GM19239 (cell line): ENCODE measurements at regions not wholly inside any gene's neighbourhood (a gene's known extent, or its start where the extent isn't known, plus 50 kb on each side); places are given as distances from the start of the nearest gene placed in this dataset.
A peak's percentile ranks its signal among the peaks of the same experiment; 100 is the strongest.
"Not testable (repeated sequence)": the region's sequence is repeated elsewhere in the genome, so short reads cannot be mapped to it uniquely, and the experiment has no call there.

Experiments
- DNase-seq: peaks from one replicate; pipeline ENCODE4 v3.0.0; 2011; ENCODE audit warnings: low spot score; ENCODE audit not compliant: insufficient read length
- FAIRE-seq: peaks from 2 replicates; lab custom pipeline; 2011; peaks lifted over from hg19 to GRCh38; lab: Jason Lieb, UNC

DNA sequence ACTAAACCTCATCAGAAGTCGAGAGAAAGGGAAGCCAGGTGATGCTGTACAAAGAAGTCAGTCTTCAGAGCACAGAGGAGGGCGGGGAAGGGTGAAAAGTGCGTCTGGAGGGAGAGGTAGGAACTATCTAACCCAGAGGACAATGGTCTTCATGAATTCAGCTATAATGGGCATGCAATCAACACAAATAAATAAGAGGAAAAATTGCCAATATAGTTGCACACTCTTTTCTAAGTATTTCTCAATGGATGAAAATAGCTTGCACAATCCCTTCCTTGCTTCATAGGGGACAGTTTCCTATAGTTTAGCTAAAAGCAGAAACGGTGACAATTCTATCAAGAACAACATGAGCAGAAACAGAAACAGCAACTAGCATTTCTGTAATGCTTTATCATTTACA, 931.2 kb downstream of the AACS start:
- FAIRE-seq, result no peak
- no peak for DNase-seq

- DNase-seq (no peak), FAIRE-seq (no peak)
These were observed 934.4 kb downstream of the AACS start for GRCh38 chr12:125999628-126000027.

GRCh38 chr12:126019385-126019784, 954.1 kb downstream of the AACS start:
- no peak for FAIRE-seq
- DNase-seq, result no peak

- FAIRE-seq (no peak), DNase-seq (no peak)
These were observed 956.4 kb downstream of the AACS start for GRCh38 chr12:126021675-126022074.

DNA sequence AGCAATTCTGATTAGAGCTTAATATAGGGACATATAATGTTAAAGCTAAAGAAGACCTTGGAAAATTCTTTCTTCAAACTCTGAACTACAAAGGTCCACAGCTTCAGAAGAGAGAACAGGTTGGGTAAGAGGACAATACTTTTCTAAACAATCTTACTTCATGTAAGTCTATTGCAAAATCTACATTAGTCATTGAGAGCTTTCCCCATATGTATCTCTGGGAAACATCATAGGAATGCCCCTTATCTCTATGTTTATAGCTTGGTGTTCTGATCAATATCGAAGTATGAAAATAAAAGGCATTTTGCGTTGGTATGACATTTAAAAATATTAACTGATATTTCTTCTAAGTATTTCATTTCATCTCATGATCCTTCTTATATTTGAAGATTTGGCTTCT, 962.6 kb downstream of the AACS start:
- FAIRE-seq, result no peak
- no peak for DNase-seq

GRCh38 chr12:126030573-126030972, 965.3 kb downstream of the AACS start:
- no peak for FAIRE-seq

DNA sequence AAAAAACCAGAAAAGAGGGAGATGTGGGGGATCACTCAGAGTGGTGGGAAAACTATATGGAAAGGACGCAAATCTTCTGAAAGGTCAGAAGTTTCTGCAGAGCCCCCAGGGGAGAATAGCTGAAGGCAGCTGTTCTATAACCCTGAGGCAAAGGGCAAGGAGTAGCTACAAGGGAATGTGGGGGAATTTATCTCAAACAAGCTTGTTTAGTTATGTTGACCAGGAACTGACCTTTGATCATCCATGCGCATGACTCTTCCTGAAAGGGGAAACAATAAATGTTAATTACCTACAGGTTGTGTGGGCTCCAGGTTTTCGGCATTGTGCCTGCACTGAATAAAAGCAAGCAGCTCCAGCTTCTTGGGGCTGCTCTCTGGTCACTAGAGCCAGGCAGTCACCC, 968.5 kb downstream of the AACS start:
- FAIRE-seq (no peak), DNase-seq (no peak)

More at GRCh38 chr12:126030573-126030972, 965.3 kb downstream of the AACS start:
- no peak for DNase-seq

GRCh38 chr12:126036348-126036747, 971.1 kb downstream of the AACS start:
- no peak for FAIRE-seq

DNA sequence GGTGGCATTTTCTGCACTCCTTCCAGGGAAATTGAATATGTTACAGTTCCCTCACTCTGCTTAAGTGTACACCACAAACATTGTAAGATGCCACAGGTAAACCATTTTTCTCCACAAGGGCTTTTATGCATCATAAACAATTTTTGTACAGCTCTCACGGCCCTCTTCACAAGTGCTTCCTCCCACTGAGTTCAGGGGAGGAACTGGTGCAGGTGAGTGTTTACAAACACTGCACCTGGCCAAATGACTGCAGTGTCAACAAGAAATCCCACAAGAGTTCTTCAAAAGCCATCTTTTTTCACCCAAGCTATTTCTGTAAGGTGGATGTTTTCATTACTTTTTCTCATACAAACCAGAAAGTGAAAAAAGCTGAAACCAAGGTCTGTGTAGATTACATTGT, 973.2 kb downstream of the AACS start:
- DNase-seq, result no peak
- no peak for FAIRE-seq

More at GRCh38 chr12:126036348-126036747, 971.1 kb downstream of the AACS start:
- no peak for DNase-seq

GRCh38 chr12:126040307-126040706, 975.1 kb downstream of the AACS start:
- DNase-seq (no peak), FAIRE-seq (no peak)

DNA sequence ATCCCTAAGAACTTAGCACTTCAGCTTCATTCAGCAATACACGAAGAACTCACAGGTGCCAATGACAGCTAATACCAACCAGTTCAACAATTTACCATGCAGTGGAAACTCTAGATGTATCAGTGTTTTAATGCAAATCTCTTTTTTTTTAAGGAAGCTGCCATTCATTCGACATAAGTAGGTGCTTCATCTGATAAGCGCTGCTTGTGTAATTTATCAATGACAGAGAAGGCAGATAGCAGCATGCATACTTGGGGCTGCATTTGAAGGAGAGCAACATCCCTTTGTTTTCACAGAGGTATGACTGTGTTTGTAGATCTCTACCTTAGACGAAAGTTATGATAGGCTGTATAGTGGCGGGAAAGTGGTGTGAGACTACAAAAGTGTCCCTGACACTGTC, 977.1 kb downstream of the AACS start:
- FAIRE-seq (no peak), DNase-seq (no peak)

GRCh38 chr12:126049501-126049900, 984.3 kb downstream of the AACS start:
- not testable (repeated sequence) for FAIRE-seq, DNase-seq

DNA sequence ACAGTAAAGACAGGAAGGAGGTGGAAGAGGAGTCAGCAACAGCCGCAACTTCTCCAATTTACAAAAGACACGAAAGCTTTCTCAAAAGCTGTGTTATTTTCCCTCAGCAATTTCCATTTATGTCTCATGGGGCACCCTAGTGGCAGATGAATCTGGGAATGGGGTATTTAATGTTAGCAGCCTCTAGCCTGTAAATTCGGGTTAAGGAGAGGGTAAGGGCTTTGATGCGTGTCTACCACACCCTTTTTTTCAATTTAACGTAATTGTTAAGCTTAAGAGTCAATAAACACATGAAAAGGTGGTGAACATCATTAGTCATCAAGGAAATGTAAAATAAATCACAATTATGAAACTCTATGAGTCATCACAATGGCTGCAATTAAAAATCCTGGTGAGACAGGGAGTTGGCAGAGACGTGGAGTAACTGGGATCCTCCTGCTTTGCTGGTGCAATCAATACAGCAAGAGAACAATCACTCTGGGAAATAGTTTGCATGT, 986.4 kb downstream of the AACS start:
- DNase-seq (no peak), FAIRE-seq (no peak)

DNA sequence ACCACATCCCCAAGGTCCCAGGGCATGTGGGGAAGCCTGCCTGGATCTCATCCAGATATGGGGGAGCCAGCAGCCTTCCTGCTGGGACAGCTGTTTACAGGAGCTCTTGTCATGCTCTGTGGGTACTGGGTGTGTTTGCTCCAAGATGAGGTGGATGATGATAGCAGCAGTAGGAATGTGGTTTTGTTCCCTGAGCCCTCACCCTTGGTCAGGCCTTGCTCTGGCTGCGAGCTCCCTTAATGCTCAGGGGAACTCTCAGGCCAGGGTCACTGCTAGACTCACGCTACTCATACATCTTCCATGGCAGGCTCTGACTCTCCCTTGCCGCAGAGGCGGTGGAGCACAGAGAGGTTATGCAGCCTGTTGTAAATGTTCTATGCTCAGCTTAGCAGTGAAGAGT, 990.3 kb downstream of the AACS start:
- no peak for FAIRE-seq
- DNase-seq, result no peak

DNA sequence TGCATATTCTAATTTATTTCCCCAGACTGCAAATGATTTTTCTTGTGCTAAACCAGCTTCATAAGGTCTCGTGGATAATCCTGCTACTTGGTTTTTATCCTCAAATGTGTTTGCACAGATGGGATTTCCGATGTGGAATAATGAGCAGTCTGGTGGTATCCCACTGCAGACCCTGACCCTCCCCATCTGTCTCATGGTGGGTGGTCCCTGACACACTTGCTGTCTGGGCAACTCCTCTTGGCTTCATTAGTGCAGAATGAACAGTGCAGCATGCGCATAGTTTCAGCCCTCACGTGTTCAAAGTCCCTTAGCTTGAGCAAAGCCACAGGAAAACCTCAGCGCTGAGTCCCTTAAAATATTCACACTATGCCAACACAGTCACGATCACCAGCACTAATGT, 996.5 kb downstream of the AACS start:
- no peak for DNase-seq
- no peak for FAIRE-seq

GRCh38 chr12:126064028-126064427, 998.8 kb downstream of the AACS start:
- FAIRE-seq (no peak), DNase-seq (no peak)

- FAIRE-seq (no peak), DNase-seq (no peak)
These were observed 1002.5 kb downstream of the AACS start for GRCh38 chr12:126067626-126068329.

- peak; percentile 13 for DNase-seq
These were observed 1004.4 kb downstream of the AACS start for GRCh38 chr12:126069549-126070165.

GRCh38 chr12:126076515-126076914, 1011.3 kb downstream of the AACS start:
- DNase-seq, result no peak
- no peak for FAIRE-seq

More at GRCh38 chr12:126069549-126070165, 1004.4 kb downstream of the AACS start:
- peak; percentile 68 for FAIRE-seq

- DNase-seq, result no peak
- FAIRE-seq, result no peak
These were observed 1018.7 kb downstream of the AACS start for GRCh38 chr12:126083926-126084325.

DNA sequence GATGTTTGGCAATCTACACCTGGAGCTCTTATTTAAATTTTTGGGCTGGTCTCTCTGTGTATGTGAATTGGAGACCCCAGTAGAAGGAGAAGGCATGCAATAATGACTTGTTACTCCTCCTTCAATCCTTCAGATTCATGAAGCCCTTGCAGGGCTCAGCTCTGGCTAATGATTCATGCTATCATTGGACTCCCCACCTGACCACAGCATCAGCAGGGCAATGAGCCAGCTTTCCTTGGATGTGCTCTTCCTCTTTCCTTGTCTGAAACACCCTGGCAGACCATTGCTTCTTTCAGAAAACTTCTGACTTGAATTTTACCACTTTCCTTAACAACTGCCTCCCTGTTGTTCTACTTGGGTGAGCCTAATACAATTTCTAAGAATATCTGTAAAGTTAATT, 1019.2 kb downstream of the AACS start:
- no peak for FAIRE-seq
- DNase-seq, result no peak

DNA sequence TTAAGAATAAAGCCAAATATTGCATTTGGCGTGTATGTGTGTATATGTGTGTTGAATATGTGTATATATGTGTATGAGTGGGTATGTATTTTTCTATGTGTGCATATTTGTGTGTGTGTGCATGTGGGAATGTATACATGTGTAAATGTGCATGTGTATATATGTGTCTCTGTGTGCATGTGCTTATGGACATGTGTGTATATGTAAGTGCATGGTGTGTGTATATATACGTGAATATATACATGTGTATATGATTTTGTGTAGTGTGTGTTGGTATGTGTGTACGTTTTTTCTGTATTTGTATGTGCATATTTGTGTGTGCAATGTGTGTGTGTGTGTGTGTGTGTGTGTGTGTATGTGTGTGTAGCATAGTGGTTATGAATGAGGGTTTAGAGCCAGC, 1021.0 kb downstream of the AACS start:
- FAIRE-seq, result no peak

More for the DNA sequence above, 1021.0 kb downstream of the AACS start:
- DNase-seq, result no peak
